ENCODE measurements at regions not wholly inside any gene's neighbourhood (a gene's known extent, or its start where the extent isn't known, plus 50 kb on each side); places are given as distances from the start of the nearest gene placed in this dataset.

GRCh38 chr12:111112311-111113098 is 192.1 kb upstream of the MYL2 start:
- DNase-seq (ENCODE audit: low spot score), result no peak
- Mint-ChIP-seq H3K27me3 (ENCODE audit: insufficient read depth, low read depth, poor library complexity) (no peaks in the 10 kb centered on the region), H3K36me3 (ENCODE audit: low read depth) (peaks cover 5% of the 10 kb centered on the region; the same call in 2 of the 3 replicates), H3K4me1 (peaks cover 16% of the 10 kb centered on the region), H3K4me3 (no peak overlapping the region), H3K27ac (no peak overlapping the region; the same call in 1 of the 2 replicates), H3K9me3 (no peaks in the 10 kb centered on the region; the same call in 2 of the 3 replicates)
- H3F3A ChIP-seq (replicated peaks; ENCODE audit: low read depth), result no peaks in the 10 kb centered on the region
- 0 out of 2 replicates have a peak overlapping the region, but pooled peaks have one; percentile 14 for H3K27ac ChIP-seq (ENCODE audit: low read depth)
- H3K4me2 ChIP-seq, result no peak overlapping the region
- H3K27me3 ChIP-seq (ENCODE audit: insufficient read depth), result no peaks in the 10 kb centered on the region
- TF ChIP-seq EZH2 (IDR thresholded peaks at IDR 0.05; ENCODE audit: low read depth, unreplicated experiment) (no peak), STAT1 (IDR thresholded peaks at IDR 0.05; ENCODE audit: unreplicated experiment) (no peak), ETS1 (IDR thresholded peaks at IDR 0.05) (no peak), ZNF114 (CRISPR knock-in tag; IDR thresholded peaks at IDR 0.05) (no peak), JUNB (IDR thresholded peaks at IDR 0.05; ENCODE audit: unreplicated experiment) (no peak), REST (IDR thresholded peaks at IDR 0.05; ENCODE audit: unreplicated experiment) (no peak), CTCF (conservative IDR thresholded peaks at IDR 0.05; ENCODE audit: low read depth in 2 of 2) (no peak), CREB1 (CRISPR knock-in tag; IDR thresholded peaks at IDR 0.05; ENCODE audit: low read depth) (no peak), ZNF331 (CRISPR knock-in tag; IDR thresholded peaks at IDR 0.05; ENCODE audit: low read depth) (no peak), ZNF462 (CRISPR knock-in tag; IDR thresholded peaks at IDR 0.05) (no peak), POLR2AphosphoS5 (IDR thresholded peaks at IDR 0.05; ENCODE audit: low read depth) (no peak)
- H3K36me3 ChIP-seq (ENCODE audit: insufficient read depth), result no peaks in the 10 kb centered on the region
- H3K79me2 ChIP-seq (replicated peaks; ENCODE audit: insufficient read depth), result no peaks in the 10 kb centered on the region
- H3K9me2 ChIP-seq (ENCODE audit: insufficient read depth), result no peaks in the 10 kb centered on the region
- H4K20me1 ChIP-seq (replicated peaks; ENCODE audit: insufficient read depth), result no peaks in the 10 kb centered on the region; the same call in 1 of the 2 replicates
- no peak overlapping the region for H2AFZ ChIP-seq
- H3K4me1 ChIP-seq (ENCODE audit: insufficient read depth), result peaks cover 12% of the 10 kb centered on the region; the same call in 1 of the 2 replicates
- no peak overlapping the region for H3K4me3 ChIP-seq
- no peak; the same call in 2 of the 3 replicates for ATAC-seq
